ENCODE measurements at regions not wholly inside any gene's neighbourhood (a gene's known extent, or its start where the extent isn't known, plus 50 kb on each side); places are given as distances from the start of the nearest gene placed in this dataset.

GRCh38 chr1:191624044-191624443, 534.2 kb upstream of the RGS18 start:
- TF ChIP-seq CEBPB (IDR thresholded peaks at IDR 0.05; ENCODE audit: low read depth, low read length) (no peak), CTCF (conservative IDR thresholded peaks at IDR 0.05; ENCODE audit: low read depth, low read length) (no peak), RAD21 (IDR thresholded peaks at IDR 0.05; ENCODE audit: low read length) (no peak)

Data from IMR-90 (cell line).